ENCODE measurements at regions not wholly inside any gene's neighbourhood (a gene's known extent, or its start where the extent isn't known, plus 50 kb on each side); places are given as distances from the start of the nearest gene placed in this dataset.

- no peak for DNase-seq
These were observed 193.9 kb upstream of the EYS start for GRCh38 chr6:65900928-65901327.

- DNase-seq = no peak
These were observed 189.1 kb upstream of the EYS start for GRCh38 chr6:65896140-65896539.

GRCh38 chr6:65876668-65877067, 169.6 kb upstream of the EYS start:
- no peak for DNase-seq

GRCh38 chr6:65852369-65852852, 145.4 kb upstream of the EYS start:
- no peak for DNase-seq

- DNase-seq = no peak
These were observed 123.1 kb upstream of the EYS start for GRCh38 chr6:65830151-65830550.

GRCh38 chr6:65819152-65819551, 112.1 kb upstream of the EYS start:
- DNase-seq = no peak

- no peak for DNase-seq
These were observed 111.5 kb upstream of the EYS start for GRCh38 chr6:65818576-65818975.

GRCh38 chr6:65816991-65817390, 110.0 kb upstream of the EYS start:
- no peak for DNase-seq

- no peak for DNase-seq
These were observed 107.0 kb upstream of the EYS start for GRCh38 chr6:65814071-65814470.

GRCh38 chr6:65803186-65803585, 96.2 kb upstream of the EYS start:
- no peak for DNase-seq

GRCh38 chr6:65799389-65799788, 92.4 kb upstream of the EYS start:
- DNase-seq = no peak

GRCh38 chr6:65798280-65799014, 91.4 kb upstream of the EYS start:
- DNase-seq = no peak

- DNase-seq = no peak
These were observed 83.6 kb upstream of the EYS start for GRCh38 chr6:65790666-65791065.

GRCh38 chr6:65787787-65788186, 80.8 kb upstream of the EYS start:
- DNase-seq = no peak

GRCh38 chr6:65786815-65787214, 79.8 kb upstream of the EYS start:
- no peak for DNase-seq

GRCh38 chr6:65780691-65781090, 73.7 kb upstream of the EYS start:
- DNase-seq = no peak

- no peak for DNase-seq
These were observed 69.3 kb upstream of the EYS start for GRCh38 chr6:65776332-65776731.

GRCh38 chr6:65771946-65772345, 64.9 kb upstream of the EYS start:
- DNase-seq = no peak

- DNase-seq = no peak
These were observed 54.9 kb upstream of the EYS start for GRCh38 chr6:65761890-65762289.

- DNase-seq = no peak
These were observed 53.3 kb upstream of the EYS start for GRCh38 chr6:65760285-65760684.
